CD4-positive, alpha-beta T cell (primary cell): ENCODE measurements at regions not wholly inside any gene's neighbourhood (a gene's known extent, or its start where the extent isn't known, plus 50 kb on each side); places are given as distances from the start of the nearest gene placed in this dataset.

Experiments used
- ATAC-seq: fragments of 200-7000 bp; cut with Tn5 transposase; one replicate; pipeline ENCODE4 v1.10.0; 2022; ENCODE audit warnings: mild to moderate bottlenecking; ENCODE audit not compliant: poor library complexity
- CTCF ChIA-PET: fragments of 350-600 bp; sonication (Branson Sonifier 250); formaldehyde crosslinking; loops from one replicate; lab custom pipeline; 2021; ENCODE audit warnings: antibody characterized with exemption, inconsistent platforms; lab: Charles Lee
- POLR2A ChIA-PET: fragments of 350-600 bp; sonication (Branson Sonifier 250); formaldehyde crosslinking; loops from one replicate; lab custom pipeline; 2021; ENCODE audit warnings: antibody characterized with exemption, inconsistent platforms; lab: Charles Lee
- DNase-seq, 14 experiments: peaks; one replicate each; pipeline ENCODE4 v3.0.0-alpha.2; 2013 to 2020; ENCODE audit warnings: mixed read lengths in 2 of 14
- H3K27ac ChIP-seq, 2 donors: one replicate each; pipeline versions ENCODE4 v1.5.1 to v1.7.0; 2013; ENCODE audit warnings: low read length in 2 of 2, low read depth in 1 of 2, mild to moderate bottlenecking in 1 of 2
- H3K27me3 ChIP-seq, 2 experiments: 1 replicate in 1 of 2; 2 replicates in 1 of 2; pipeline versions ENCODE4 v1.6.1 to v1.7.0; 2013; ENCODE audit warnings: low read length in 2 of 2, control low read depth in 1 of 2, mild to moderate bottlenecking in 1 of 2, moderate library complexity in 1 of 2; ENCODE audit not compliant: insufficient read depth in 2 of 2, control insufficient read depth in 1 of 2
- H3K36me3 ChIP-seq: one replicate; pipeline ENCODE4 v1.6.1; 2013; ENCODE audit warnings: low read length, control low read depth; ENCODE audit not compliant: insufficient read depth
- H3K4me1 ChIP-seq: one replicate; pipeline ENCODE4 v1.6.1; 2013; ENCODE audit warnings: low read length, control low read depth; ENCODE audit not compliant: insufficient read depth
- H3K4me3 ChIP-seq: one replicate; pipeline ENCODE4 v1.5.1; 2013; ENCODE audit warnings: mild to moderate bottlenecking, low read length, moderate library complexity
- H3K9me3 ChIP-seq, 2 experiments: 1 replicate in 1 of 2; 2 replicates in 1 of 2; pipeline versions ENCODE4 v1.6.1 to v1.7.0; 2013; ENCODE audit warnings: low read length in 2 of 2, mild to moderate bottlenecking in 2 of 2, control low read depth in 1 of 2, moderate library complexity in 1 of 2; ENCODE audit not compliant: control insufficient read depth in 1 of 2, insufficient read depth in 1 of 2
- H3K27ac Mint-ChIP-seq: one replicate; pipeline ENCODE4 v1.8.0; 2020; ENCODE audit warnings: mixed read lengths
- H3K27me3 Mint-ChIP-seq: one replicate; pipeline ENCODE4 v1.8.0; 2021; ENCODE audit warnings: mixed read lengths
- H3K36me3 Mint-ChIP-seq: one replicate; pipeline ENCODE4 v1.8.0; 2021; ENCODE audit warnings: low read depth, mixed read lengths
- H3K4me1 Mint-ChIP-seq: one replicate; pipeline ENCODE4 v1.8.0; 2021; ENCODE audit warnings: low read depth, mixed read lengths
- H3K4me3 Mint-ChIP-seq: one replicate; pipeline ENCODE4 v1.8.0; 2020; ENCODE audit warnings: mild to moderate bottlenecking, mixed read lengths
- H3K9me3 Mint-ChIP-seq: one replicate; pipeline ENCODE4 v1.8.0; 2020; ENCODE audit warnings: mixed read lengths
- intact Hi-C, 2 experiments: fragments of 100-400 bp; cut with DNase I in 1 of 2; cut with micrococcal nuclease in 1 of 2; formaldehyde crosslinking; loops; one replicate each; pipeline versions ENCODE4 v1.15.1 to v1.9.0; 2023 to 2025; cut with DNase I, micrococcal nuclease
- TF ChIP-seq, protein P1 (sequence below): fragments of 200-600 bp; IDR thresholded peaks from one replicate; pipeline ENCODE4 v1.8.0; 2022; ENCODE audit warnings: antibody characterized with exemption, mild to moderate bottlenecking

GRCh38 chr4:54908763-54909162, 216.6 kb downstream of the KDR start:
- ChIA-PET POLR2A (no interaction called here), CTCF (no interaction called here)

GRCh38 chr4:54904953-54905352, 220.4 kb downstream of the KDR start:
- TF ChIP-seq, protein P1, sequence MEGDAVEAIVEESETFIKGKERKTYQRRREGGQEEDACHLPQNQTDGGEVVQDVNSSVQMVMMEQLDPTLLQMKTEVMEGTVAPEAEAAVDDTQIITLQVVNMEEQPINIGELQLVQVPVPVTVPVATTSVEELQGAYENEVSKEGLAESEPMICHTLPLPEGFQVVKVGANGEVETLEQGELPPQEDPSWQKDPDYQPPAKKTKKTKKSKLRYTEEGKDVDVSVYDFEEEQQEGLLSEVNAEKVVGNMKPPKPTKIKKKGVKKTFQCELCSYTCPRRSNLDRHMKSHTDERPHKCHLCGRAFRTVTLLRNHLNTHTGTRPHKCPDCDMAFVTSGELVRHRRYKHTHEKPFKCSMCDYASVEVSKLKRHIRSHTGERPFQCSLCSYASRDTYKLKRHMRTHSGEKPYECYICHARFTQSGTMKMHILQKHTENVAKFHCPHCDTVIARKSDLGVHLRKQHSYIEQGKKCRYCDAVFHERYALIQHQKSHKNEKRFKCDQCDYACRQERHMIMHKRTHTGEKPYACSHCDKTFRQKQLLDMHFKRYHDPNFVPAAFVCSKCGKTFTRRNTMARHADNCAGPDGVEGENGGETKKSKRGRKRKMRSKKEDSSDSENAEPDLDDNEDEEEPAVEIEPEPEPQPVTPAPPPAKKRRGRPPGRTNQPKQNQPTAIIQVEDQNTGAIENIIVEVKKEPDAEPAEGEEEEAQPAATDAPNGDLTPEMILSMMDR, result no peak
- Histone ChIP-seq H3K4me1 (no peaks in the 10 kb centered on the region), H3K9me3 (no peaks in the 10 kb centered on the region), H3K27ac (no peak overlapping the region), H3K4me3 (no peak overlapping the region), H3K27me3 (no peaks in the 10 kb centered on the region), H3K36me3 (no peaks in the 10 kb centered on the region)
- DNase-seq (no peak), ATAC-seq (no peak)
- Mint-ChIP-seq H3K9me3 (peaks cover 3% of the 10 kb centered on the region), H3K36me3 (no peaks in the 10 kb centered on the region), H3K4me3 (no peak overlapping the region), H3K27me3 (no peaks in the 10 kb centered on the region), H3K27ac (no peak overlapping the region), H3K4me1 (peaks cover 12% of the 10 kb centered on the region)
- ChIA-PET CTCF (no interaction called here), POLR2A (no interaction called here)
- intact Hi-C loops, result no loop called here

More at GRCh38 chr4:54908763-54909162, 216.6 kb downstream of the KDR start:
- ATAC-seq (no peak), DNase-seq (no peak)
- Histone ChIP-seq H3K27me3 (no peaks in the 10 kb centered on the region), H3K36me3 (no peaks in the 10 kb centered on the region), H3K9me3 (no peaks in the 10 kb centered on the region), H3K27ac (no peak overlapping the region), H3K4me3 (no peak overlapping the region), H3K4me1 (no peaks in the 10 kb centered on the region)
- Mint-ChIP-seq H3K27ac (no peak overlapping the region), H3K4me3 (no peak overlapping the region), H3K36me3 (no peaks in the 10 kb centered on the region), H3K4me1 (peaks cover 15% of the 10 kb centered on the region), H3K27me3 (no peaks in the 10 kb centered on the region), H3K9me3 (peaks cover 3% of the 10 kb centered on the region)
- intact Hi-C loops, result no loop called here
- TF ChIP-seq, protein P1, result no peak

DNA sequence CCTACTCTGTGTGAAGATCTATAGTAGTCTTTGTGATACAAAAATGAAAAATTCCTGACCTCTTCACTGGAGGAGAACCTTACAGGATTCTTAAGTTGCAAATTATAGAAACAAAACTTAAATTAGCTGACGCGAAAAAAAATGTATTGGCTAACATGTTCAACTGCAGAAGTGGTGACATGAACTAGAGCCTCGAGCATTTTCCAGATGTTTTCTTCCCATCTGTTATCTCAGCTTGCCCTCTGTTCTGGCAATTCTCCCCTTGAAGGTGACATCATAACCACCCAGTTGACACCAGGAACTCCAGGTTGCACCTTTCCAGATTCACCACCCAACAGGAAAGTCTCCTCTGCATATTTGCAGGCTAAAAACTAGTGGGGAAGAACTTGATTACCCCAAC, 222.4 kb downstream of the KDR start:
- POLR2A ChIA-PET, result no interaction called here

More for the DNA sequence above, 222.4 kb downstream of the KDR start:
- no peak for DNase-seq
- Mint-ChIP-seq H3K27ac (no peak overlapping the region), H3K4me3 (no peak overlapping the region), H3K4me1 (no peaks in the 10 kb centered on the region), H3K36me3 (no peaks in the 10 kb centered on the region), H3K9me3 (peaks cover 3% of the 10 kb centered on the region), H3K27me3 (no peaks in the 10 kb centered on the region)
- H3K27ac ChIP-seq, result no peak overlapping the region
- TF ChIP-seq, protein P1, result no peak
- H3K27me3 ChIP-seq, result no peaks in the 10 kb centered on the region
- CTCF ChIA-PET, result interaction anchor here (1.1 kb wide), 1 partner anchor 14 kb away, joined by 3 read pairs; no protein-coding TSS in a partner anchor
- no peak overlapping the region for H3K4me3 ChIP-seq
- H3K36me3 ChIP-seq, result no peaks in the 10 kb centered on the region
- H3K9me3 ChIP-seq, result no peaks in the 10 kb centered on the region
- H3K4me1 ChIP-seq, result no peaks in the 10 kb centered on the region
- ATAC-seq, result no peak
- intact Hi-C loops, result no loop called here
